IPS DF 4.7 (cell line): ENCODE measurements at regions not wholly inside any gene's neighbourhood (a gene's known extent, or its start where the extent isn't known, plus 50 kb on each side); places are given as distances from the start of the nearest gene placed in this dataset.
"Not testable (repeated sequence)": the region's sequence is repeated elsewhere in the genome, so short reads cannot be mapped to it uniquely, and the experiment has no call there.

Source experiments
- DNase-seq: peaks from one replicate; pipeline ENCODE4 v3.0.0-alpha.2; 2013; ENCODE audit warnings: low spot score; ENCODE audit errors: extremely low read depth

DNA sequence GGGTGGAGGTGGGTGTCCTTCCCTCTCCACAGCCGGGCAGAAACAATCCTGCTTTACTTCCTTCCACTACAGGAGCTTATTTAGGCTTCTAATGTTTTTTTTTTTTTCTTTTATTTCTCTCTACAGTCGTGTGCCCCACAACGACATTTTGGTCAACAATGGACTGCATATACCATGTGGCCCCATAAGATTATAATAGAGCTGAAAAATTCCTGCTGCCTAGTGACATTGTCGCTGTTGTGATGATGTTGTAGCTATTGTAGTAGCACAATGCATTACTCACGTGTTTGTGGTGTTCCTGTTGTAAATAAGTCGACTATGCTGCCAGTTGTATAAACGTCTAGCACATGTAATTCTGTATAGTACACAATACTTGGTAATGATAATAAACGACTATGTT is 153.7 kb downstream of the IL20RB start:
- DNase-seq = no peak

DNA sequence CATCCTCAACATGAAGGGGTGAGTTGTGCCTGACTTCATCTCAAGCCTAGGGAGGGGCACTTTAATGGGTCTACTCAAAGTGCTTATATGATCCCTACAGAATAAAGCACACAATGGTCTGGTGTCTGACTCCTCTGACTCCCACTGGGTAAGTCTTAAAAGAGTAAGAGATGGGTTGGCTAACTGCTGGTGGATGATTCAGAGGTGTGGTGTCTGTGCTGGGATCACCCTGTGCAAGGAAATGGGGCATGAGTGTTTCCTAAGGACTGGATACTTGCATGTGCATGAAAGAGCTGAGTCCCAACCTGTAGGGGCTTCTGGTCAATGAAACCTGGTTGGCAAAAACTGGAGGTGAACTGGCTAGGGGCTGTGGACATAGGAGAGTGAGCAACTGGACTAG is 158.8 kb downstream of the IL20RB start:
- no peak for DNase-seq

- peak; percentile 66 for DNase-seq
Measured at GRCh38 chr3:137121704-137122314, 164.0 kb downstream of the IL20RB start.

GRCh38 chr3:137131081-137131480 is 173.3 kb downstream of the IL20RB start:
- DNase-seq = no peak

GRCh38 chr3:137134431-137134830 is 176.6 kb downstream of the IL20RB start:
- DNase-seq = no peak

DNA sequence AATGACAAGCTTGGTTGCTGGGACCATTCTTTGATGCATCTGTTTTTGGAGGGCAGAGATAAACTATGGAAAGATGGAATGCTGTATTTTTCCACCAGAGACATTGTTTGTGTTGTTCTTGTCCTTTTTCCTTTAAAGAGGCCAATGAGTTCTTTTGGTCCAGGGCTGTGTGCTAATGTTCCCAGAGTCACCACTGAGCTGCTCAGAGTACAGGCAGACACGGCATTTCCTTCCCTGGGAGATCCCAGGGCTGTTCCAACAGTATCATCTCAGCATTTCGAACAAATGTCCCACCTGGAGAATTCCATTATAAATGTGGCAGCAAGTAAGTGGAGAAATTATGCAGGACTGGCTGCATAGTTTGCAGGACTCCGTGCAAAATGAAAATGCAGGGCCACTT is 190.6 kb downstream of the IL20RB start:
- DNase-seq = no peak

DNA sequence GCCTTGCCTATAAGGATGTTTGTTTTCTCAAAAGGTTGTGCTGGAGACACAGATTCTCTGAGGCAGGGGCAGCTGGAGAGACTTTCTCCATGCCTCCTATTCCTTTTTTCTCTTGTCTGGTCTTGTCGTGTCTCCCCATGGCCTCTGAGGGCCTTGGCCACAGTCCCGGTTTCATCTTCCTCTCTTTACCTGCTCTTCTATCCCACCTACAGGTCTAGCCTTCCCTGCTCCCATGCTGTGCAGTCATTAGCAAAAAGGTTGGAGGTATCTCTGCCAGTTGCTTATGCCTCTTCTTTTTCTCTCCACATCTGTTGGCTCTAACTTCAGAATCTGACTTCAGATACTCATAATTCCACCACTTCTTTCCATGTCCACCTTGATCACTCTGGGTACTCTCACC is 191.1 kb downstream of the IL20RB start:
- DNase-seq = no peak

GRCh38 chr3:137150825-137151224 is 193.0 kb downstream of the IL20RB start:
- DNase-seq = no peak

DNA sequence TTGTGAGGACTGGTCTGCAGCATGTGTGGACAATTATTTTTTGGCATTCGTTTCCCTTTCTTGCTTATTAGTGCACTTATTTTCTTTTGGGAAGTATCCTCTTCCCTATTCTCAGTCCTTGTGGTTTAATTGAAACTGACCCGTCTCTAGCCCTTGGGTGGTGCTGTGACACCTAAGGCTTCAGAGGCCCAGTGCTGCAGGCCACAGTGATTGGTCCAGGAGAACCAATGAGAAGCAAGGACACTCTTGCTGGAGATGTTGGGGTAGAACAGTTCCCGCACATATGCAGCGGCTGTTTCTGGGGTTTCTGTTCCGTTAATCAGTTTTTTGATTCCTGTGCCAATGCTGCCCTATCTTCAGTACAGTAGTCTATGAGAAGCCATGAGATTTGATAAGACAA is 195.3 kb downstream of the IL20RB start:
- not testable (repeated sequence) for DNase-seq

- DNase-seq = no peak
Measured at GRCh38 chr3:137163241-137163871, 205.6 kb downstream of the IL20RB start.

- no peak for DNase-seq
Measured at GRCh38 chr3:137163958-137164357, 206.2 kb downstream of the IL20RB start.

- no peak for DNase-seq
Measured at GRCh38 chr3:137165117-137165806, 207.5 kb downstream of the IL20RB start.

DNA sequence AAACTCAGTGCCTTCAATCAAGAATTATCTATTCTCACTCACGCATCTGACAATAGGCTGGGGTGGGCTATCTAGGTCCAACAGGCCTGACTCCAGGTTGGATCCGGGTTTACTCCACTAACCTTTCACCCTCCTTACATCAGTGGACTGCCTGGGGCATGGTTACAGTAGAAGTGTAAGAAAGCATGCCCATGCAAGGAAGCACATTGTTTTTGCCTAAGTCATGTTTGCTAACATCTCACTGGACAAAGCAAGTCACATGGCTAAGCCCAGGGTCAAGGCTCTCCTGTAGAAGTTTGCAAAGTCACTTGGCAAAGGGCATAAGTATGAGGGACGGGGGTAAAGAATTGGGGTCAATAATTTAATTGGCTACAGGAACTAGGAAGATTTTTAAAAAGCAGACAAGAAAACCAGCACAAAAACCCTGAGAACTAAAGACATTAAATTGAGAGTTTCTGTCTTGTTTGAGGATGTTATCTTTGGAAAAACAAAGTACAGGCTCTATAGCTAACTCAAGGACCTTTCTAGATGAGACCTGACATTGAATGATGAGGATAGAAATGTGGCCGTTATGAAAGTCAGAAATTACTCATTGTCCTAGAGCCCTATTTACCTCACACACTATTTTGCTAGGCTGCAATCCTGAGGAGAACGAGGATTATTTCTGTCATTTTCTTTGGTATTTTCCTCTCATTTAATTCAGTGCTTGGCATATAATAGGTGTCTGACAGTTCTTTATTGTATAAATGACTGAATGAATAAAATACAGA is 214.2 kb downstream of the IL20RB start:
- no peak for DNase-seq

DNA sequence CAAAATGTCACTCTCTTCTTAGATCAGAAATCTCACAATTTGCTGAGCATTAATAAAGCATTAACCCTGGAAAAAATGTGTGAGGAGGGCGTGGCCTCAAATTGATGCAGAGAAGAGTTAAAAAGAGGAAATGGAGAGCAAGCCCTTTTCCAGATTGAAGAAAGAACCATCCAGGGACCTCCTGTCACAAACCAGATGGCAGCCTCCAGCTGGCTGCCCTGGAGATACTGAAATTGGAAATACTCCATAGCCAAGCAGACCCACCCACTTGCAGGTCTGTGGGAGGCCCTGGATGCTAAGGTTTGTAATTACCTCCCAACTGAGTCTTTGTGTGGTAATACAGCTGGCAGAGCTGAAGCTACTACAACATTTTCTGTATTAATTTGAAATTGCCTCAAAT is 214.9 kb downstream of the IL20RB start:
- DNase-seq = no peak

- DNase-seq = no peak
Measured at GRCh38 chr3:137174514-137174913, 216.7 kb downstream of the IL20RB start.

GRCh38 chr3:137180220-137180619 is 222.4 kb downstream of the IL20RB start:
- DNase-seq = no peak

DNA sequence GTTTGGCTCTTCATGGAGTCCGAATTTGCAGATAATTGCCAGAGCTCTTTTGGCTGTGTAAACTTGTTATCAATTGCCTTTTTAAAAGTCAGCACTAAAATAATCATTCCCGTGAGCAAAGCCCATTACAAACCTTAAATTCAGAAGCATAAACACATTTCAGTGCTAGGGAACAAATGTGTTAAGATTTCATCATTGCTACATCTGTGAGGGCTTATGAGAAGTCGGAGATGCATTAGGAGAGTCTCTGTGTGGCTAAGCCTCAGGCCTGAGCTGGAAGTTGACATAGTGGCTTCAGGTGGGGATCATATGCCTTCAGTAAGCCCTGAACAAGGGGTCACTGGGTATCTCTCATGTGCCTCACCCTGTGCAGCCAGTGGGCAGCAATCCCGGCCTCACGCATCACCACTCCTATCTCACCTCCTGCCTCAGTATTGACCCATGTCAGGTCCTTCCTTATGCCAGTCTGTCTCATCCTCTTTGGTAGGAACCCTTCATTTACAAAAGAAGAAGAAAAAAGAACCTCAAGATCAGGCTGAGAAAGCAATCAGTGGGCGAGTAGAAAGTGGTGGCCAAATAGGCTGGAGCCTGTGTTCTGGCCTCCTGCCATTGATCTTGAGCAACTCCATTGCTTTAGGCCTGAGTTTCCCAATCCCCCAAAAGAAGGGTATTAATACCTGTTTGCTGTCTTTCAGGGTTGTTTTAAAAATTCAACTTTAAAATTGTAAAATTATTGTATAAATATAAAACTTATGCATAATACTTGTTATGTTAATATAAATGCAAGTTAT is 233.5 kb downstream of the IL20RB start:
- DNase-seq = no peak

GRCh38 chr3:137191951-137192350 is 234.2 kb downstream of the IL20RB start:
- DNase-seq = no peak

DNA sequence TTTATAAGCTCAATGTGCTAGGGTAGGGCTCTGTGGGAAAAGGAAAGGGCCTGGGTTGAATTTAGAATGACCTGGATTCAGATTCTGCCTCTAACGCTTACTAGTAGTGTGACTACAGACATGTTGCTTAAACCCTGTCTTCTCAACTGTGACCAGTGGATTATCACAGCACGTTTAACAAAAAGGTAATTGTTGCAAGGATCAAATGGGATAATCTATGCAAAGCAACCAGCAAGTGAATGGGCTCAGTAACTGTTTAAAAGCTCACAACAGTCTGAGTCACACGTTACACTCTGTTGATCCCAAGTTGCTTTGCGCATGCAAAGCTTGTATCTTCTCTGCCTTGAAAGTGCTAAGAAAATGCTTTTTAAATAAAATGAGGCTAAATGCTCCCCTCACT is 236.5 kb downstream of the IL20RB start:
- DNase-seq = no peak

- DNase-seq = not testable (repeated sequence)
Measured at GRCh38 chr3:137198374-137198773, 240.6 kb downstream of the IL20RB start.

DNA sequence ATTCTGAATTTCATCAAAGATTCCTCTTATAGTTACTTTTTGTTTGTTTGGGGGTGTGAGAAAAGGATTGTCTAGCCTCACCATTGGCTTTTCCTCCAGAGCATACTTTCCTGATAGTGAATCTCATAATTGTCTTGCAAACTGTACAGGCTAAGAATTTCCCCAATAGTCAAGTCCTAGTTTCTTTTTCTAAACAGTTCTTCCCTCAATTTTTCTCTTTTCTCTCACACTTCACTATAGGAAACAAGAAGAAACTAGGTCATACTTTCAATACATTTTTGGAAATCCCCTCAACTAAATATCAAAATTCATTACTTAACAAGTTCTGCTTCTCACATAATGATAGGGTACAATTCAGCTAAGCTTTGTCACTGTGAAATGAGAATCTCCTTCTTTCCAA is 241.9 kb downstream of the IL20RB start:
- DNase-seq = no peak
